ENCODE measurements at regions not wholly inside any gene's neighbourhood (a gene's known extent, or its start where the extent isn't known, plus 50 kb on each side); places are given as distances from the start of the nearest gene placed in this dataset.

- no peaks in the 10 kb centered on the region for H3K36me3 ChIP-seq (ENCODE audit: control insufficient read depth in 2 of 3, insufficient read depth in 3 of 3, low read length in 3 of 3)
- FAIRE-seq (no peak), DNase-seq (no peak)
- intact Hi-C loops (cut with DNase I) = no loop called here
- no peak for TF ChIP-seq CTCF (IDR thresholded peaks at IDR 0.05; ENCODE audit: borderline replicate concordance, extremely low read depth, insufficient read depth)
- H3K4me1 ChIP-seq (ENCODE audit: control insufficient read depth in 2 of 3, insufficient read depth in 2 of 3, low read depth in 1 of 3, low read length in 3 of 3) = peaks cover 0 to 5% (median 0%) of the 10 kb centered on the region in 3 donors
- H3K9me3 ChIP-seq (ENCODE audit: control insufficient read depth in 2 of 3, insufficient read depth in 1 of 3, low read length in 3 of 3) = no peaks in the 10 kb centered on the region
- H3K9ac ChIP-seq (ENCODE audit: low read length in 3 of 3) = no peak overlapping the region
- H3K27ac ChIP-seq (ENCODE audit: low read depth in 2 of 2, low read length in 2 of 2) = no peak overlapping the region
- H3K4me3 ChIP-seq (ENCODE audit: low read length in 3 of 3) = no peak overlapping the region
- no peaks in the 10 kb centered on the region for H3K27me3 ChIP-seq (ENCODE audit: control insufficient read depth, insufficient read depth, low read length)
These were observed 179.4 kb downstream of the PHLDA1 start for GRCh38 chr12:75852143-75852542.

- intact Hi-C loops (cut with DNase I) = no loop called here
- no peaks in the 10 kb centered on the region for H3K36me3 ChIP-seq (ENCODE audit: control insufficient read depth in 2 of 3, insufficient read depth in 3 of 3, low read length in 3 of 3)
- no peak overlapping the region for H3K4me3 ChIP-seq (ENCODE audit: low read length in 3 of 3)
- no peak for TF ChIP-seq CTCF (IDR thresholded peaks at IDR 0.05; ENCODE audit: borderline replicate concordance, extremely low read depth, insufficient read depth)
- H3K4me1 ChIP-seq (ENCODE audit: control insufficient read depth in 2 of 3, insufficient read depth in 2 of 3, low read depth in 1 of 3, low read length in 3 of 3) = peaks cover 0 to 5% (median 0%) of the 10 kb centered on the region in 3 donors
- peak in 1 of 5 donors; percentile 29 for DNase-seq
- no peak overlapping the region for H3K9ac ChIP-seq (ENCODE audit: low read length in 3 of 3)
- H3K27ac ChIP-seq (ENCODE audit: low read depth in 2 of 2, low read length in 2 of 2) = no peak overlapping the region
- H3K27me3 ChIP-seq (ENCODE audit: control insufficient read depth, insufficient read depth, low read length) = no peaks in the 10 kb centered on the region
- FAIRE-seq = no peak
- no peaks in the 10 kb centered on the region for H3K9me3 ChIP-seq (ENCODE audit: control insufficient read depth in 2 of 3, insufficient read depth in 1 of 3, low read length in 3 of 3)
These were observed 180.7 kb downstream of the PHLDA1 start for GRCh38 chr12:75850721-75851462.

- intact Hi-C loops (cut with DNase I) = no loop called here
- Histone ChIP-seq H3K27ac (ENCODE audit: low read depth in 2 of 2, low read length in 2 of 2) (no peak overlapping the region), H3K27me3 (ENCODE audit: control insufficient read depth, insufficient read depth, low read length) (no peaks in the 10 kb centered on the region), H3K4me1 (ENCODE audit: control insufficient read depth in 2 of 3, insufficient read depth in 2 of 3, low read depth in 1 of 3, low read length in 3 of 3) (peaks cover 0 to 5% (median 0%) of the 10 kb centered on the region in 3 donors), H3K36me3 (ENCODE audit: control insufficient read depth in 2 of 3, insufficient read depth in 3 of 3, low read length in 3 of 3) (no peaks in the 10 kb centered on the region), H3K4me3 (ENCODE audit: low read length in 3 of 3) (no peak overlapping the region), H3K9me3 (ENCODE audit: control insufficient read depth in 2 of 3, insufficient read depth in 1 of 3, low read length in 3 of 3) (no peaks in the 10 kb centered on the region), H3K9ac (ENCODE audit: low read length in 3 of 3) (no peak overlapping the region)
- DNase-seq = no peak
- TF ChIP-seq CTCF (IDR thresholded peaks at IDR 0.05; ENCODE audit: borderline replicate concordance, extremely low read depth, insufficient read depth) = no peak
- no peak for FAIRE-seq
These were observed 182.6 kb downstream of the PHLDA1 start for GRCh38 chr12:75848961-75849360.

Measured in kidney (tissue), 13 donors.